HepG2 (cell line): ENCODE measurements at regions not wholly inside any gene's neighbourhood (a gene's known extent, or its start where the extent isn't known, plus 50 kb on each side); places are given as distances from the start of the nearest gene placed in this dataset.

Experiments used
- EZH2 ChIP-seq: conservative IDR thresholded peaks from 2 replicates; pipeline ENCODE4 v1.6.1; 2012; ENCODE audit warnings: mild to moderate bottlenecking, low read depth, low read length, moderate library complexity
- KDM3A ChIP-seq: IDR thresholded peaks from 2 replicates; pipeline ENCODE4 v1.6.1; 2018; ENCODE audit warnings: low read depth, missing compliant biosample characterization
- MIER2 ChIP-seq: IDR thresholded peaks from 2 replicates; pipeline ENCODE4 v1.6.1; 2016; ENCODE audit warnings: missing biosample characterization, missing genetic modification reagents
- RFX5 ChIP-seq: IDR thresholded peaks from 2 replicates; pipeline ENCODE4 v1.6.1; 2011; ENCODE audit warnings: low read depth, low read length, improper control_type of control experiment
- SP1 ChIP-seq, 2 experiments: fragments of 450-650 bp in 1 of 2; sonication (generic) in 1 of 2; formaldehyde crosslinking in 1 of 2; IDR thresholded peaks; 2 replicates each; pipeline versions ENCODE4 v1.4.0 to v1.6.1; 2016 to 2020; ENCODE audit warnings: missing genetic modification reagents in 1 of 2
- TCF7 ChIP-seq: sonication (generic); IDR thresholded peaks from 2 replicates; pipeline ENCODE4 v1.6.1; 2016; ENCODE audit warnings: antibody characterized with exemption, low read depth
- ZNF552 ChIP-seq: sonication (generic); formaldehyde crosslinking; IDR thresholded peaks from 2 replicates; pipeline ENCODE4 v1.9.0; 2022; ENCODE audit warnings: missing genetic modification reagents, mild to moderate bottlenecking, borderline replicate concordance
- TF ChIP-seq, protein P1 (sequence below): sonication (generic); formaldehyde crosslinking; IDR thresholded peaks from 2 replicates; pipeline ENCODE4 v1.8.0; 2022; ENCODE audit warnings: missing genetic modification reagents, mild to moderate bottlenecking, moderate library complexity, borderline replicate concordance
- TF ChIP-seq, protein P2 (sequence below): sonication (generic); formaldehyde crosslinking; IDR thresholded peaks from 2 replicates; pipeline ENCODE4 v1.4.0; 2020; ENCODE audit warnings: missing genetic modification reagents

DNA sequence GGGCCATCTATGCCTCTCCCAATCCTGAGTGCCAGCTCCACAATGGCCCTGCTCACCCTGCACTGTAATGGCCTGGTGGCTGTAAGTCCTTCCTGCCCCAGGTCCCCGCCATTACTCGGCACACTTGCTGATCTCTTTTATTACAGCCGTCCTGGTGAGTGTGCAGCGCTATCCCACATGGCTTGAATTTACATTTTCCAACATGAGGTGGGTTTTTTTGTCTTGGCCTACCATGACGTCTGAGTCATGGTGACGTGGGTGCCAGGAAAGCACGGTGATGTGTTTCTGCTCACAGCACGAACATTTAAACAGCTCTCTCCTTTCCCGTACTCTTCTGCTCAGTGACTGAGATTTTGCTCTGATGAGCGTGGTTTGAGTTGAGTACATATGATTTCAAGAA, 55.2 kb upstream of the FOXF1 start:
- TF ChIP-seq, protein P1, sequence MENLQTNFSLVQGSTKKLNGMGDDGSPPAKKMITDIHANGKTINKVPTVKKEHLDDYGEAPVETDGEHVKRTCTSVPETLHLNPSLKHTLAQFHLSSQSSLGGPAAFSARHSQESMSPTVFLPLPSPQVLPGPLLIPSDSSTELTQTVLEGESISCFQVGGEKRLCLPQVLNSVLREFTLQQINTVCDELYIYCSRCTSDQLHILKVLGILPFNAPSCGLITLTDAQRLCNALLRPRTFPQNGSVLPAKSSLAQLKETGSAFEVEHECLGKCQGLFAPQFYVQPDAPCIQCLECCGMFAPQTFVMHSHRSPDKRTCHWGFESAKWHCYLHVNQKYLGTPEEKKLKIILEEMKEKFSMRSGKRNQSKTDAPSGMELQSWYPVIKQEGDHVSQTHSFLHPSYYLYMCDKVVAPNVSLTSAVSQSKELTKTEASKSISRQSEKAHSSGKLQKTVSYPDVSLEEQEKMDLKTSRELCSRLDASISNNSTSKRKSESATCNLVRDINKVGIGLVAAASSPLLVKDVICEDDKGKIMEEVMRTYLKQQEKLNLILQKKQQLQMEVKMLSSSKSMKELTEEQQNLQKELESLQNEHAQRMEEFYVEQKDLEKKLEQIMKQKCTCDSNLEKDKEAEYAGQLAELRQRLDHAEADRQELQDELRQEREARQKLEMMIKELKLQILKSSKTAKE = no peak
- no peak for TF ChIP-seq RFX5
- no peak for TF ChIP-seq SP1 (IDR thresholded peaks at IDR 0.05)
- no peak for TF ChIP-seq SP1 (CRISPR knock-in tag; IDR thresholded peaks at IDR 0.05)
- TF ChIP-seq EZH2 = no peak
- no peak for TF ChIP-seq KDM3A
- TF ChIP-seq MIER2 = no peak
- no peak for TF ChIP-seq TCF7
- no peak for TF ChIP-seq ZNF552 (CRISPR knock-in tag)
- TF ChIP-seq, protein P2, sequence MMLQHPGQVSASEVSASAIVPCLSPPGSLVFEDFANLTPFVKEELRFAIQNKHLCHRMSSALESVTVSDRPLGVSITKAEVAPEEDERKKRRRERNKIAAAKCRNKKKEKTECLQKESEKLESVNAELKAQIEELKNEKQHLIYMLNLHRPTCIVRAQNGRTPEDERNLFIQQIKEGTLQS (CRISPR knock-in tag) = no peak
